ENCODE measurements at regions not wholly inside any gene's neighbourhood (a gene's known extent, or its start where the extent isn't known, plus 50 kb on each side); places are given as distances from the start of the nearest gene placed in this dataset.

- TF ChIP-seq, protein P1, sequence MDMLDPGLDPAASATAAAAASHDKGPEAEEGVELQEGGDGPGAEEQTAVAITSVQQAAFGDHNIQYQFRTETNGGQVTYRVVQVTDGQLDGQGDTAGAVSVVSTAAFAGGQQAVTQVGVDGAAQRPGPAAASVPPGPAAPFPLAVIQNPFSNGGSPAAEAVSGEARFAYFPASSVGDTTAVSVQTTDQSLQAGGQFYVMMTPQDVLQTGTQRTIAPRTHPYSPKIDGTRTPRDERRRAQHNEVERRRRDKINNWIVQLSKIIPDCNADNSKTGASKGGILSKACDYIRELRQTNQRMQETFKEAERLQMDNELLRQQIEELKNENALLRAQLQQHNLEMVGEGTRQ (IDR thresholded peaks at IDR 0.05): no peak
- peak; percentile 66; the same call in 1 of the 2 replicates for TF ChIP-seq HOXB5 (CRISPR knock-in tag; IDR thresholded peaks at IDR 0.05)
- no peak for TF ChIP-seq HMGXB4 (CRISPR knock-in tag; IDR thresholded peaks at IDR 0.05; ENCODE audit: borderline replicate concordance)
- TF ChIP-seq NR3C1 (IDR thresholded peaks at IDR 0.05): no peak
- no peak for TF ChIP-seq RARB (CRISPR knock-in tag; IDR thresholded peaks at IDR 0.05)
- no peak for TF ChIP-seq HEYL (CRISPR knock-in tag; IDR thresholded peaks at IDR 0.05)
- TF ChIP-seq CHD2 (IDR thresholded peaks at IDR 0.05; ENCODE audit: low read length, partially characterized antibody): no peak
- no peak for TF ChIP-seq TFCP2L1 (CRISPR knock-in tag; IDR thresholded peaks at IDR 0.05)
- TF ChIP-seq POLR2A (IDR thresholded peaks at IDR 0.05; ENCODE audit: low read length): no peak
- TF ChIP-seq SMC3 (IDR thresholded peaks at IDR 0.05): peak; percentile 75
- TF ChIP-seq CTCF (IDR thresholded peaks at IDR 0.05): no peak
- TF ChIP-seq, protein P2, sequence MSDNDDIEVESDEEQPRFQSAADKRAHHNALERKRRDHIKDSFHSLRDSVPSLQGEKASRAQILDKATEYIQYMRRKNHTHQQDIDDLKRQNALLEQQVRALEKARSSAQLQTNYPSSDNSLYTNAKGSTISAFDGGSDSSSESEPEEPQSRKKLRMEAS (IDR thresholded peaks at IDR 0.05): peak; percentile 90
- peak; percentile 54 to 78 for TF ChIP-seq RAD21 (conservative IDR thresholded peaks at IDR 0.05 in 1 of 2, IDR thresholded peaks at IDR 0.05 in 1 of 2)
- no peak for TF ChIP-seq RFX5 (IDR thresholded peaks at IDR 0.05)
- TF ChIP-seq HDAC2 (IDR thresholded peaks at IDR 0.05): no peak
- peak; percentile 97 for TF ChIP-seq JUNB (IDR thresholded peaks at IDR 0.05)
- peak; percentile 87 for TF ChIP-seq FOSL2 (IDR thresholded peaks at IDR 0.05)
- TF ChIP-seq FOSL2 (CRISPR knock-in tag; IDR thresholded peaks at IDR 0.05): peak; percentile 97
- TF ChIP-seq HOXB13 (CRISPR knock-in tag; IDR thresholded peaks at IDR 0.05; ENCODE audit: low read depth): peak; percentile 81; the same call in 1 of the 2 replicates
- no peak for TF ChIP-seq ZFP36 (IDR thresholded peaks at IDR 0.05; ENCODE audit: borderline replicate concordance, partially characterized antibody)
- TF ChIP-seq, protein P3, sequence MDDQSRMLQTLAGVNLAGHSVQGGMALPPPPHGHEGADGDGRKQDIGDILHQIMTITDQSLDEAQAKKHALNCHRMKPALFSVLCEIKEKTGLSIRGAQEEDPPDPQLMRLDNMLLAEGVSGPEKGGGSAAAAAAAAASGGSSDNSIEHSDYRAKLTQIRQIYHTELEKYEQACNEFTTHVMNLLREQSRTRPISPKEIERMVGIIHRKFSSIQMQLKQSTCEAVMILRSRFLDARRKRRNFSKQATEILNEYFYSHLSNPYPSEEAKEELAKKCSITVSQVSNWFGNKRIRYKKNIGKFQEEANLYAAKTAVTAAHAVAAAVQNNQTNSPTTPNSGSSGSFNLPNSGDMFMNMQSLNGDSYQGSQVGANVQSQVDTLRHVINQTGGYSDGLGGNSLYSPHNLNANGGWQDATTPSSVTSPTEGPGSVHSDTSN (IDR thresholded peaks at IDR 0.05): peak; percentile 88
- TF ChIP-seq POLR2AphosphoS2 (conservative IDR thresholded peaks at IDR 0.05; ENCODE audit: low read length): no peak
- TF ChIP-seq CHD4 (IDR thresholded peaks at IDR 0.05; ENCODE audit: borderline replicate concordance): no peak
- no peak for TF ChIP-seq HOXA7 (CRISPR knock-in tag; IDR thresholded peaks at IDR 0.05)
- TF ChIP-seq ZNF302 (CRISPR knock-in tag; IDR thresholded peaks at IDR 0.05): no peak
- TF ChIP-seq, protein P4, sequence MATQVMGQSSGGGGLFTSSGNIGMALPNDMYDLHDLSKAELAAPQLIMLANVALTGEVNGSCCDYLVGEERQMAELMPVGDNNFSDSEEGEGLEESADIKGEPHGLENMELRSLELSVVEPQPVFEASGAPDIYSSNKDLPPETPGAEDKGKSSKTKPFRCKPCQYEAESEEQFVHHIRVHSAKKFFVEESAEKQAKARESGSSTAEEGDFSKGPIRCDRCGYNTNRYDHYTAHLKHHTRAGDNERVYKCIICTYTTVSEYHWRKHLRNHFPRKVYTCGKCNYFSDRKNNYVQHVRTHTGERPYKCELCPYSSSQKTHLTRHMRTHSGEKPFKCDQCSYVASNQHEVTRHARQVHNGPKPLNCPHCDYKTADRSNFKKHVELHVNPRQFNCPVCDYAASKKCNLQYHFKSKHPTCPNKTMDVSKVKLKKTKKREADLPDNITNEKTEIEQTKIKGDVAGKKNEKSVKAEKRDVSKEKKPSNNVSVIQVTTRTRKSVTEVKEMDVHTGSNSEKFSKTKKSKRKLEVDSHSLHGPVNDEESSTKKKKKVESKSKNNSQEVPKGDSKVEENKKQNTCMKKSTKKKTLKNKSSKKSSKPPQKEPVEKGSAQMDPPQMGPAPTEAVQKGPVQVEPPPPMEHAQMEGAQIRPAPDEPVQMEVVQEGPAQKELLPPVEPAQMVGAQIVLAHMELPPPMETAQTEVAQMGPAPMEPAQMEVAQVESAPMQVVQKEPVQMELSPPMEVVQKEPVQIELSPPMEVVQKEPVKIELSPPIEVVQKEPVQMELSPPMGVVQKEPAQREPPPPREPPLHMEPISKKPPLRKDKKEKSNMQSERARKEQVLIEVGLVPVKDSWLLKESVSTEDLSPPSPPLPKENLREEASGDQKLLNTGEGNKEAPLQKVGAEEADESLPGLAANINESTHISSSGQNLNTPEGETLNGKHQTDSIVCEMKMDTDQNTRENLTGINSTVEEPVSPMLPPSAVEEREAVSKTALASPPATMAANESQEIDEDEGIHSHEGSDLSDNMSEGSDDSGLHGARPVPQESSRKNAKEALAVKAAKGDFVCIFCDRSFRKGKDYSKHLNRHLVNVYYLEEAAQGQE (IDR thresholded peaks at IDR 0.05): no peak
Observed at GRCh38 chr12:46473634-46474329, 101.2 kb upstream of the SLC38A2 start (continued).

Data from A549 (cell line).